SK-N-SH treated with all-trans-retinoic acid at 6 μM for 48 hours (cell line): ENCODE measurements at regions not wholly inside any gene's neighbourhood (a gene's known extent, or its start where the extent isn't known, plus 50 kb on each side); places are given as distances from the start of the nearest gene placed in this dataset.

Experiments used
- ATAC-seq: fragments of 200-7000 bp; cut with Tn5 transposase; 3 replicates; pipeline ENCODE4 v1.9.1; 2020; ENCODE audit warnings: mild to moderate bottlenecking, moderate library complexity
- ARNTL ChIP-seq: fragments of 450-650 bp; formaldehyde crosslinking; IDR thresholded peaks from 2 replicates; pipeline ENCODE4 v1.5.0; 2020; ENCODE audit warnings: low read depth, mild to moderate bottlenecking, moderate library complexity, borderline replicate concordance
- BACH2 ChIP-seq: fragments of 250-450 bp; sonication (Bioruptor Pico); IDR thresholded peaks from 2 replicates; pipeline ENCODE4 v1.9.0; 2021; ENCODE audit warnings: mild to moderate bottlenecking, borderline replicate concordance
- CREB5 ChIP-seq: fragments of 250-450 bp; sonication (Bioruptor Pico); IDR thresholded peaks from 2 replicates; pipeline ENCODE4 v1.5.1; 2020; ENCODE audit warnings: low read depth, mild to moderate bottlenecking, moderate library complexity
- CSDC2 ChIP-seq: fragments of 250-450 bp; sonication (Bioruptor Pico); IDR thresholded peaks from 2 replicates; pipeline ENCODE4 v1.5.0; 2020; ENCODE audit warnings: mild to moderate bottlenecking, moderate library complexity
- CSRNP3 ChIP-seq: fragments of 250-450 bp; sonication (Bioruptor Pico); IDR thresholded peaks from 2 replicates; pipeline ENCODE4 v1.5.1; 2021; ENCODE audit warnings: mild to moderate bottlenecking, moderate library complexity
- ESRRG ChIP-seq: fragments of 250-450 bp; sonication (Bioruptor Pico); IDR thresholded peaks from 2 replicates; pipeline ENCODE4 v1.6.1; 2021; ENCODE audit warnings: mild to moderate bottlenecking
- GLIS3 ChIP-seq: fragments of 250-450 bp; sonication (Bioruptor Pico); IDR thresholded peaks from 2 replicates; pipeline ENCODE4 v1.5.0; 2020; ENCODE audit warnings: mild to moderate bottlenecking, moderate library complexity
- ISL1 ChIP-seq: fragments of 250-450 bp; sonication (Bioruptor Pico); IDR thresholded peaks from 2 replicates; pipeline ENCODE4 v2.1.2; 2022; ENCODE audit warnings: mild to moderate bottlenecking, moderate library complexity
- OSR1 ChIP-seq: fragments of 250-450 bp; sonication (Bioruptor Pico); IDR thresholded peaks from 2 replicates; pipeline ENCODE4 v1.8.0; 2022; ENCODE audit warnings: moderate library complexity, mild to moderate bottlenecking, inconsistent platforms
- PATZ1 ChIP-seq: fragments of 250-450 bp; sonication (Bioruptor Pico); IDR thresholded peaks from 2 replicates; pipeline ENCODE4 v1.8.0; 2020; ENCODE audit warnings: mild to moderate bottlenecking, moderate library complexity, borderline replicate concordance
- POU6F1 ChIP-seq: fragments of 250-450 bp; sonication (Bioruptor Pico); IDR thresholded peaks from 2 replicates; pipeline ENCODE4 v1.8.0; 2021; ENCODE audit warnings: low read depth, mild to moderate bottlenecking, moderate library complexity, borderline replicate concordance
- PPARA ChIP-seq: fragments of 250-450 bp; sonication (Bioruptor Pico); IDR thresholded peaks from 2 replicates; pipeline ENCODE4 v1.5.0; 2020; ENCODE audit warnings: mild to moderate bottlenecking, borderline replicate concordance
- RARB ChIP-seq: fragments of 250-450 bp; sonication (Bioruptor Pico); IDR thresholded peaks from 2 replicates; pipeline ENCODE4 v1.8.0; 2021; ENCODE audit warnings: mild to moderate bottlenecking, moderate library complexity
- SNAI2 ChIP-seq: fragments of 250-450 bp; sonication (Bioruptor Pico); IDR thresholded peaks from 2 replicates; pipeline ENCODE4 v1.5.0; 2020; ENCODE audit warnings: mild to moderate bottlenecking, moderate library complexity
- TCF4 ChIP-seq: fragments of 250-450 bp; sonication (Bioruptor Pico); IDR thresholded peaks from 2 replicates; pipeline ENCODE4 v1.8.0; 2021; ENCODE audit warnings: mild to moderate bottlenecking, moderate library complexity, borderline replicate concordance
- TOX ChIP-seq: fragments of 250-450 bp; sonication (Bioruptor Pico); IDR thresholded peaks from 2 replicates; pipeline ENCODE4 v1.8.0; 2021; ENCODE audit warnings: mild to moderate bottlenecking, moderate library complexity, borderline replicate concordance
- TSHZ2 ChIP-seq: fragments of 250-450 bp; sonication (Bioruptor Pico); IDR thresholded peaks from 2 replicates; pipeline ENCODE4 v1.5.0; 2020; ENCODE audit warnings: mild to moderate bottlenecking, moderate library complexity
- ZC3H10 ChIP-seq: fragments of 250-450 bp; sonication (Bioruptor Pico); IDR thresholded peaks from 2 replicates; pipeline ENCODE4 v1.5.1; 2021; ENCODE audit warnings: mild to moderate bottlenecking, moderate library complexity
- ZNF565 ChIP-seq: fragments of 450-650 bp; formaldehyde crosslinking; conservative IDR thresholded peaks from 2 replicates; pipeline ENCODE4 v1.5.0; 2020; ENCODE audit warnings: low read depth, mild to moderate bottlenecking, moderate library complexity

GRCh38 chr16:86337138-86337537 lies 173.2 kb upstream of the FOXF1 start:
- TF ChIP-seq ARNTL (no peak), PATZ1 (CRISPR knock-in tag) (no peak), TCF4 (CRISPR knock-in tag) (no peak), TOX (CRISPR knock-in tag) (no peak), SNAI2 (CRISPR knock-in tag) (no peak), ZNF565 (CRISPR knock-in tag) (no peak), ZC3H10 (no peak), RARB (CRISPR knock-in tag) (no peak), GLIS3 (CRISPR knock-in tag) (no peak), CSDC2 (CRISPR knock-in tag) (no peak), BACH2 (CRISPR knock-in tag) (no peak), CREB5 (no peak), OSR1 (CRISPR knock-in tag) (no peak), ESRRG (CRISPR knock-in tag) (no peak), CSRNP3 (CRISPR knock-in tag) (no peak), POU6F1 (no peak), TSHZ2 (CRISPR knock-in tag) (no peak), PPARA (CRISPR knock-in tag) (no peak), ISL1 (no peak)
- TF ChIP-seq, all 23 proteins: peak for 0
- no peak for ATAC-seq

GRCh38 chr16:86337581-86338402 lies 172.5 kb upstream of the FOXF1 start:
- no peak for TF ChIP-seq CSRNP3 (CRISPR knock-in tag)
- no peak for TF ChIP-seq POU6F1
- no peak for TF ChIP-seq ISL1
- ATAC-seq: no peak
